ENCODE measurements at regions not wholly inside any gene's neighbourhood (a gene's known extent, or its start where the extent isn't known, plus 50 kb on each side); places are given as distances from the start of the nearest gene placed in this dataset.

DNA sequence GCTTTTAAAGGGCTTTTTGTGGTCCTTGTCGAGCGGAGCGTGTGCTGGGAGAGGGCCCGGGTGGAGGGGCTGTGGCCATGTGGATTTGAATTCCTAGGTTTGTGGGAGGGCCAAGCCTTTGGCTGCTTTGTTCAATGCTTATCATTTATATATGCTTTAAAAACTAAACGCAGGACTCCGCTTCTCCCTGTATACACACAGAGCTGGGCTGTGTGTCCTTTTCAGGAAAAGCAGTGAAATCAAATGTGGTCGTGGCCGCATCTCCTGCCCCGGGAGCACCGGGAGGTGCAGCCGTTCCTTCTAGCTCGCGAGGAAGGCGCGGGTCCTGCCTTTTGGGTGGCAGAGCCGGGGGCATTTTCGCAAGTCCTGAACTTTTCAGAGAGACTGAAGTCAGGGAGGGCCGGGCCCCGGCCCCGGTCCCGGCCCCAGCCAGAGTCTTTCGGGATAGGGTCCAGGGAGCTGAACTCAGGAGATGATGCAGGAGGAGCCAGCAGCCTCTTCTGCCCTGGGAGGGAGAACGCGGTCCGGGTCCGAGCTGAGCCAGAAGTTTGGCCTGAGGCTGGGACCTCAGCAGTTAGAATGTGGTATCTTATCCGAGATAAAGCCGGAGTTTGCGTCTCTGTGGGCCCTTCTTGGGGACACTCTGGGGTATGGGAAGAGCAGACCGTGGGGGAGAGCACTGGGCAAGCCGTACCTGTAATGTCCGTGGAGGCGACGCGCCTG lies 158.8 kb downstream of the C9orf152 start:
- TF ChIP-seq, protein P1, sequence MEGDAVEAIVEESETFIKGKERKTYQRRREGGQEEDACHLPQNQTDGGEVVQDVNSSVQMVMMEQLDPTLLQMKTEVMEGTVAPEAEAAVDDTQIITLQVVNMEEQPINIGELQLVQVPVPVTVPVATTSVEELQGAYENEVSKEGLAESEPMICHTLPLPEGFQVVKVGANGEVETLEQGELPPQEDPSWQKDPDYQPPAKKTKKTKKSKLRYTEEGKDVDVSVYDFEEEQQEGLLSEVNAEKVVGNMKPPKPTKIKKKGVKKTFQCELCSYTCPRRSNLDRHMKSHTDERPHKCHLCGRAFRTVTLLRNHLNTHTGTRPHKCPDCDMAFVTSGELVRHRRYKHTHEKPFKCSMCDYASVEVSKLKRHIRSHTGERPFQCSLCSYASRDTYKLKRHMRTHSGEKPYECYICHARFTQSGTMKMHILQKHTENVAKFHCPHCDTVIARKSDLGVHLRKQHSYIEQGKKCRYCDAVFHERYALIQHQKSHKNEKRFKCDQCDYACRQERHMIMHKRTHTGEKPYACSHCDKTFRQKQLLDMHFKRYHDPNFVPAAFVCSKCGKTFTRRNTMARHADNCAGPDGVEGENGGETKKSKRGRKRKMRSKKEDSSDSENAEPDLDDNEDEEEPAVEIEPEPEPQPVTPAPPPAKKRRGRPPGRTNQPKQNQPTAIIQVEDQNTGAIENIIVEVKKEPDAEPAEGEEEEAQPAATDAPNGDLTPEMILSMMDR (IDR thresholded peaks at IDR 0.05; ENCODE audit: low read length), result no peak
- no peak for TF ChIP-seq EZH2 (IDR thresholded peaks at IDR 0.05; ENCODE audit: borderline replicate concordance, low read length)
- Histone ChIP-seq H3K27ac (ENCODE audit: low read depth, low read length, poor library complexity, severe bottlenecking) (peak overlapping the region; percentile 74), H3K9me2 (ENCODE audit: low read depth, low read length) (no peaks in the 10 kb centered on the region), H3K4me1 (ENCODE audit: insufficient read depth, low read length, severe bottlenecking) (peaks cover 51% of the 10 kb centered on the region), H3F3A (ENCODE audit: insufficient read depth, low read length) (no peaks in the 10 kb centered on the region), H3K4me3 (ENCODE audit: low read depth, low read length, poor library complexity, severe bottlenecking) (peak overlapping the region; percentile 96), H3K79me2 (ENCODE audit: insufficient read depth, low read length) (peaks cover 56% of the 10 kb centered on the region), H3K36me3 (ENCODE audit: insufficient read depth, low read length) (peaks cover 10% of the 10 kb centered on the region; the same call in 1 of the 2 replicates), H3K9me3 (ENCODE audit: low read length) (no peaks in the 10 kb centered on the region), H2AFZ (ENCODE audit: low read length) (no peak overlapping the region), H3K9ac (ENCODE audit: low read length) (peak overlapping the region; percentile 90), H4K20me1 (ENCODE audit: insufficient read depth, low read length) (no peaks in the 10 kb centered on the region), H3K4me2 (ENCODE audit: low read length) (peak overlapping the region; percentile 93), H3K27me3 (ENCODE audit: insufficient read depth, low read length) (no peaks in the 10 kb centered on the region)

DNA sequence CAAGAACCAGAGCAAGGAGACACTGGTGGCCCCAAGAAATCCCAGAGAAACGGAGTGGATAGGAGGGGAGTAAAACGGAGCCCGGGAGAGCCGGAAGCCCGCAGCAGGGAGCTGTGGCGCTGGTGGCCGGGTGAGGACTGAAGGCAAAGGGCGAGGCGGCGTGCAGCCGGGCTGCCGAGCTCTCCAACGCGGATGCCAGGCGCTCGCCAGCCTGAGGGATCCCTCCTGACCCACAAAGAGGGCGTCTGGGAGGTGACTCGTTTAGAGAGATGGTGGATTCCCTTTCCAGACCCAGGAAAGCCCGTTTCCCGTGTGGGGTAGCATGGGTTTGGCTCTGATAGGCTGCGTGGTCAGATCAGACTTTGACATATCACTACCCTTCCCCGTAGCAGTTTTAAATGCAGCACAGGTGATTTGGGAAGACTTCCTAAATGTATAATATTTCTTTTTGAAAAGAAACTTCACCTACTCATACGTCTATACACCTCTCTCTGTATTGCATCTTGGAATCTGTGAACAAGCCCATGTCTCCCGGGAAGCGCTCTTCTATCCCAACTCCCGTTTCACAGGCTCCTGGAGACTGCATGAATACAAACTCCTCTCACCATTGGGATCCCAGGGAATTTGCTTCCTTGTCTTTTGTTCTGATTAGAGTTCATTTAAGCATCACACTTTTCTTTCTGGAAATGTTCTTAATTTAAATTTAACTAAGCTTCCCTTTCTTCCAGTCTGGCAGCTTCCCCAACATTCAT lies 158.1 kb downstream of the C9orf152 start:
- H3F3A ChIP-seq (ENCODE audit: insufficient read depth, low read length), result no peaks in the 10 kb centered on the region
- no peaks in the 10 kb centered on the region for H4K20me1 ChIP-seq (ENCODE audit: insufficient read depth, low read length)
- H2AFZ ChIP-seq (ENCODE audit: low read length), result no peak overlapping the region
- peak overlapping the region; percentile 74 for H3K27ac ChIP-seq (ENCODE audit: low read depth, low read length, poor library complexity, severe bottlenecking)
- H3K36me3 ChIP-seq (ENCODE audit: insufficient read depth, low read length), result peaks cover 10% of the 10 kb centered on the region; the same call in 1 of the 2 replicates
- H3K4me2 ChIP-seq (ENCODE audit: low read length), result peak overlapping the region; percentile 93
- H3K9me3 ChIP-seq (ENCODE audit: low read length), result no peaks in the 10 kb centered on the region
- TF ChIP-seq, protein P1 (IDR thresholded peaks at IDR 0.05; ENCODE audit: low read length), result no peak
- H3K4me1 ChIP-seq (ENCODE audit: insufficient read depth, low read length, severe bottlenecking), result peaks cover 54% of the 10 kb centered on the region
- peak overlapping the region; percentile 96 for H3K4me3 ChIP-seq (ENCODE audit: low read depth, low read length, poor library complexity, severe bottlenecking)
- no peaks in the 10 kb centered on the region for H3K27me3 ChIP-seq (ENCODE audit: insufficient read depth, low read length)
- no peaks in the 10 kb centered on the region for H3K9me2 ChIP-seq (ENCODE audit: low read depth, low read length)
- H3K79me2 ChIP-seq (ENCODE audit: insufficient read depth, low read length), result peaks cover 63% of the 10 kb centered on the region
- H3K9ac ChIP-seq (ENCODE audit: low read length), result peak overlapping the region; percentile 90

DNA sequence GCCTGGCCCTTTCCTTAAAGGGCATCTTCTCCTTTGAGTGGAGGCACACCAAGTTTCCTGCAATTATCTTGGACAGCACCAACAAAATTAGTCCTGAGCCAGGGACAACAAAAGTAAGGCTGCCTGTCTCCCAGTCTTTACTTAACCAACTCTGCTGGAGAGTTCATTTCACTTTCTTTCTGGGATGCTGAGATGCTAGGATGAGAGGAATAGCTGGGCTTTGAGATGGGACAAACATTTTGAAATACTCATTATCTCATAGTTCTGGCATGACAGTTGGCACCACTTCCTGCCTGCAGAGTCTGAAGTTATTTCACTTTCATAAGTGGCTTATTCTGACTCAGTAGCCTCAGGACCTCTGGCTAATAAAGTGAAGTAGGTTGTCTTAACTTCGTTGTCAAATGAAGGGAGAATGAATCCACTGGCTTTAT lies 157.0 kb downstream of the C9orf152 start:
- Histone ChIP-seq H3K27me3 (ENCODE audit: insufficient read depth, low read length) (no peaks in the 10 kb centered on the region), H2AFZ (ENCODE audit: low read length) (no peak overlapping the region), H3K36me3 (ENCODE audit: insufficient read depth, low read length) (peaks cover 10% of the 10 kb centered on the region; the same call in 1 of the 2 replicates), H3K4me3 (ENCODE audit: low read depth, low read length, poor library complexity, severe bottlenecking) (peak overlapping the region; percentile 96), H3K27ac (ENCODE audit: low read depth, low read length, poor library complexity, severe bottlenecking) (peak overlapping the region; percentile 74), H3K9me3 (ENCODE audit: low read length) (no peaks in the 10 kb centered on the region), H3K9ac (ENCODE audit: low read length) (peak overlapping the region; percentile 90), H3K79me2 (ENCODE audit: insufficient read depth, low read length) (peaks cover 73% of the 10 kb centered on the region), H3K4me2 (ENCODE audit: low read length) (peak overlapping the region; percentile 93), H3K4me1 (ENCODE audit: insufficient read depth, low read length, severe bottlenecking) (peaks cover 63% of the 10 kb centered on the region), H3F3A (ENCODE audit: insufficient read depth, low read length) (no peaks in the 10 kb centered on the region), H4K20me1 (ENCODE audit: insufficient read depth, low read length) (no peaks in the 10 kb centered on the region), H3K9me2 (ENCODE audit: low read depth, low read length) (no peaks in the 10 kb centered on the region)
- TF ChIP-seq EZH2 (IDR thresholded peaks at IDR 0.05; ENCODE audit: borderline replicate concordance, low read length), result no peak
- TF ChIP-seq, protein P1 (IDR thresholded peaks at IDR 0.05; ENCODE audit: low read length), result no peak
